22Rv1 (cell line): ENCODE measurements at regions not wholly inside any gene's neighbourhood (a gene's known extent, or its start where the extent isn't known, plus 50 kb on each side); places are given as distances from the start of the nearest gene placed in this dataset.

Experiments
- H3K27ac ChIP-seq: fragments of 450-650 bp; 2 replicates; pipeline ENCODE4 v1.5.1; 2017
- ZFX ChIP-seq: fragments of 450-650 bp; IDR thresholded peaks from 2 replicates; pipeline ENCODE4 v1.6.1; 2017; ENCODE audit warnings: antibody characterized with exemption, borderline replicate concordance
- TF ChIP-seq, protein P1 (sequence below): fragments of 450-650 bp; IDR thresholded peaks from 2 replicates; pipeline ENCODE4 v1.5.1; 2017; ENCODE audit warnings: mild to moderate bottlenecking

DNA sequence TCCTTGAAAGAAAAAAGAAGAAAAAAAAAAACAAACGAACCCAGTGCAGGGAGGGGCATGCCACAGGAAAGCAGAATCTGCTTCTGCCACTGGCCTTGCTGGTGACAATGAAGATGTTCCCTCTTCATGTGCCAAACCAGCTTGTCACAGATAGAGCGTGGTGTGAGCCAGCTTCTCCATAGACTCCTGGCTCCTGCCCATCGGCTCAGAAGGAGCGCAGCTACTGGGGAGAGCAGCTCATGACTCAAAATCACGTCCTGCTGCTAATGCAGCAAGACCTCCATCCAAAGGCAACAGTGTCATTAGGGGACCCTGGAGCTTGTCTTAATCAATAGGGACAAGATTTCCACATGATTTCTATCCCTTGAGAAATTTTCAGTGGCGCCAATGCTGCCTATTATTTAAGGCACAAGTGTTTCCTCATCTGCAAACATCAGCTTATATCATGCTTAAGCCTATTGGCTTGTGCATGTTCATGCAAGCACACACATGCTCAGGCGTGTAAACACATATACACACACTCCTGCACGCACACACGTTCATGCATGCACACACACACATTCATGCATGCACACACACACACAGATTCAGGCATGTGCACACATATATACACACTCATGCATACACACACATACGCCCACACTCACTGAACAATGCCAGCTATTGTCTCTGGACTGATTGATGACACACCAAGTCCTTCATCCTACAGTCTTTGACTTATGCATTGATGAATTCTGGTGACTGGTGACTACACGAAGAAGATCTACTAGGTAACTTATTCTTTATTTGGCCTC lies 682.0 kb upstream of the ID2 start:
- H3K27ac ChIP-seq, result no peak overlapping the region
- no peak for TF ChIP-seq ZFX
- TF ChIP-seq, protein P1, sequence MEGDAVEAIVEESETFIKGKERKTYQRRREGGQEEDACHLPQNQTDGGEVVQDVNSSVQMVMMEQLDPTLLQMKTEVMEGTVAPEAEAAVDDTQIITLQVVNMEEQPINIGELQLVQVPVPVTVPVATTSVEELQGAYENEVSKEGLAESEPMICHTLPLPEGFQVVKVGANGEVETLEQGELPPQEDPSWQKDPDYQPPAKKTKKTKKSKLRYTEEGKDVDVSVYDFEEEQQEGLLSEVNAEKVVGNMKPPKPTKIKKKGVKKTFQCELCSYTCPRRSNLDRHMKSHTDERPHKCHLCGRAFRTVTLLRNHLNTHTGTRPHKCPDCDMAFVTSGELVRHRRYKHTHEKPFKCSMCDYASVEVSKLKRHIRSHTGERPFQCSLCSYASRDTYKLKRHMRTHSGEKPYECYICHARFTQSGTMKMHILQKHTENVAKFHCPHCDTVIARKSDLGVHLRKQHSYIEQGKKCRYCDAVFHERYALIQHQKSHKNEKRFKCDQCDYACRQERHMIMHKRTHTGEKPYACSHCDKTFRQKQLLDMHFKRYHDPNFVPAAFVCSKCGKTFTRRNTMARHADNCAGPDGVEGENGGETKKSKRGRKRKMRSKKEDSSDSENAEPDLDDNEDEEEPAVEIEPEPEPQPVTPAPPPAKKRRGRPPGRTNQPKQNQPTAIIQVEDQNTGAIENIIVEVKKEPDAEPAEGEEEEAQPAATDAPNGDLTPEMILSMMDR, result no peak

DNA sequence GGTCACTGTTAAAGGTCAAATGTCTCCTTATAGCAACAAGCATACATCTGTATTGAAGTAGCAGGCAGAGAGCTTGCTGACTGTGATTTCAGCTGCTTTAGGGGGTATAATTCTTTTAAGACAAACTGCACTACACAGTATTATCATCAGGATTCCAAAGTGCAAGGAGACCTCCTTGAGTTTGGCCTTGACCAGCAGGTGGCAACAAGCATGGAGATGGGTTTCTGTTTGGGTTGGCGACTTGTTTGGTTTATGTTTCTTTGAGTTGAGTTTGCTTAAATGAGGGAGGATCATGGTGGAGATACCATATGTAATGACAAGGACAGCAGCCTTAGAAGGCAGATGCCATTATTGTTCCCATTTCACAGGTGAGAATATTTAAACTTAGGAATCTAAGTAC lies 681.0 kb upstream of the ID2 start:
- no peak overlapping the region for H3K27ac ChIP-seq
- no peak for TF ChIP-seq ZFX
- TF ChIP-seq, protein P1, result peak; percentile 36; the same call in 1 of the 2 replicates

DNA sequence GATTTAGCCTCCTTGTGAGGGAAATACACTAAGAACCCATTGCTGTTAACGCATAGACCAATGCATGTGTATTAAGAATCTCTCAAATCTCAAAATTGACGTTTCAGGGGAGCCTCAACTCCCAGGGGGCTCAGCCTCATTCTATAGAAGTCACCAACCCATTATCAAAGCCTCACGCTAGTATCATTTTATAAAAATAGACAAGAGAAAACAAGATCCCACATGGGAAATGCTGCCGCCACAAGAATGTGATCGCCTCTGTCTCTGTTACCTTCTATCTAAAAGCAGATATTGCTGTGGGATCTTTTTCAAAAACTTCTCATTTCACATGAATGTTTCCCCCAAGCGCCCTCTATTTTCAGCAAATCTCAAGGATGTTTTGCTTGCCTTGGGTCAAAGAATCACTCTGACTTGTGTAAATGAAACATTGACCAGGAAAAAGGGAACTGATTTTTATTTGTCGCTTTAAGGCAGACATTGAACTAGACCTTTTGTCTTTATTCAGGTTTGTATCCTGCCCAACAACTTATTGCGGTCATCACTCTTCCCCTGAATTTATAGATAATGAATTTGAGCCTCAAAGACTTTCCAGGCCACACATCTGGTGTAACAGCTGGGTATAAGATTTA lies 679.0 kb upstream of the ID2 start:
- H3K27ac ChIP-seq, result no peak overlapping the region
- TF ChIP-seq, protein P1, result no peak
- TF ChIP-seq ZFX, result no peak

DNA sequence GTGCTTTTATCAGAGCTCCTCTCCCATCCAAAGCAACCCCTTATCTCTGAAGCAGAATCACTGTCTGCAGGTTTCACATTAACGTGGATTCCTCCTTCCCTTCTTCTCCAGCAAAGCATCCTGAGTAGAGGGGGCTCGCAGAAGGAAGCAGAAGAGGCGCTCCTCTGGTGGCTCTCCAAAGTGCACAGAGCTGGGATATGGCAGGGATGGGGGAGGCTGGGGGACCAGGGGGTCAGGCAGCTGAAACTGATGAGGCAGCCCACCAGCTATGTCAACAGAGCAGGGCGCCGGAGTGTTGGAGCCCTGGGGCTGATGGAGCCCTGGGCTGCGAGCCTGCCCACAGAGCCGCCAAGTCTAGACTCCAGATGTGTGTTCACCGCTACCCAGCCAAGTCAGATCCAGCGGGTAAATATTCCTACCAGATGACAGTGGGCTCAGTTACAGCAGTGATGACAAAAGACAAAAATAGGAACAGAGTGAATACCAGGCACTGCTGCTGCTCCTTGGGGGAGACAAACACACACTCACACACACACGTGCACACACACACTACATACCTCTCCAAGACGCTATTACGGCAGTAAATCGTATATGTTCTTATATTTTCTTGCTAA lies 678.3 kb upstream of the ID2 start:
- H3K27ac ChIP-seq, result no peak overlapping the region
- TF ChIP-seq ZFX, result no peak
- TF ChIP-seq, protein P1, result no peak

DNA sequence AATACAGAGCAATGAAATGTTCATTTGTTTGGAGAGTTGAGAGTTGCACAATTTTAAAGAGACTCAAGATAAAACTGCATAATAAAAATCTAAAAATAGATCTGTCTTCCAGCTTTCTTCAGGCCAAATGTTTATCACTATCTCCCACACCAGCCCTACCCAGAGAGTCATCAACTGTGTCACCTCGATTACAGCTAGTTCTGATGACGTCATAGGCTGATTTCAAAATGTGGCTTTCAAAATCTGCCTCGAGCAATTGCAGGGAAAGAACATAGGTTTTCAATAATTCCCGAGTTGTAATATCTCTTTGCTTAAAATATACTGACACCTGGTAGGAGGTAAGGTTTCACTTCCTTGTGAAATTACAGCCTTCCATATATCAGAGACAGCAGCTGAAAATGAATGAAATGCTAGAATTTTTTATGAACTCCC lies 677.6 kb upstream of the ID2 start:
- no peak overlapping the region for H3K27ac ChIP-seq

DNA sequence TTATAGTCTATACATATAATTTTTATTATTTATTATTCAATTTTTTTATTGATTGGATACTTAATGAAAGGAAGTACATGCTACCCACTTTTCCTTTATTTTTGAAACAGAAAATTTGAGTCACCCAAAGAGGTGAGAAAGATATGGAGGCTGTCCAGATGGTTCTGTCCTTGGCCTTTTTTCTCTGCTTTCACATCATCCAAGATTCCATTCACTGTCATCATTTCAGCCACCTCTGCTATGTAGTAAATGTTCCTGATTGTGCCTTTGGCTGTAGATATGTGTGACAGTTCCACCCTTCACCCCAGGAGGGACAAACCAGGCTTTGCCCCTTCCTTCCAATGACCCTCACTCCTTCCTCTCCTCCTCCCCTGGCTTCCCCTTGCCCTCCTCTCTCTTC lies 675.7 kb upstream of the ID2 start:
- no peak overlapping the region for H3K27ac ChIP-seq
- no peak for TF ChIP-seq ZFX
- TF ChIP-seq, protein P1, result no peak

More for the DNA sequence above, 677.6 kb upstream of the ID2 start:
- TF ChIP-seq, protein P1, result no peak
- TF ChIP-seq ZFX, result no peak

DNA sequence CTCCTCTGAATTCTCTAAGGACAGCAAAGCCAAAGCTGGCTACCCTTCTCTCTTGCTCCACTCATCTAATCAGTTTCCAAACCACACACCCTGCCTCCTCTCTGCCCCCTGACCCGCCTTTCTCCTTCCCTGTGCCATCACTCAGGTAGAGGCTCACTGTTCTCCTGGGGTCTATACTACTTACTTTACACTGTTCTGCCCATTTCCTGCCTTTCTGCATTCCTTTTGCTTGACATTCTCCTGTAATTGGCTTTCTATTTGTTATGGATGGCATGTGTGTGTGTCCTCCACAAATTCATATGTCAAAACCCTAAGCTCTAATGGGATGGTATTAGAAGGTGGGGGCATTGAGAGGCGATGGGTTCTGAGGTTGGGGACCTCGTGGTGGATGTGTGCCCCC lies 675.2 kb upstream of the ID2 start:
- no peak overlapping the region for H3K27ac ChIP-seq
- TF ChIP-seq, protein P1, result no peak
- TF ChIP-seq ZFX, result no peak
